Endothelial cell of umbilical vein (primary cell): ENCODE measurements at regions not wholly inside any gene's neighbourhood (a gene's known extent, or its start where the extent isn't known, plus 50 kb on each side); places are given as distances from the start of the nearest gene placed in this dataset.

Experiments
- BruUV-seq: library from RNA; stranded (reverse); fragments of 400-500 nt; replicated peaks from 2 replicates; lab custom pipeline; 2021; lab: Mats Ljungman, UMichigan
- CTCF ChIA-PET: fragments of 300-600, 350-600 bp; sonication (Branson Sonifier 250); formaldehyde crosslinking; loops from one replicate; lab custom pipeline; 2021; ENCODE audit warnings: antibody characterized with exemption, inconsistent platforms; lab: Charles Lee
- POLR2A ChIA-PET: fragments of 300-600, 350-600 bp; sonication (Branson Sonifier 250); formaldehyde crosslinking; loops from one replicate; lab custom pipeline; 2021; ENCODE audit warnings: antibody characterized with exemption, inconsistent platforms; lab: Charles Lee
- DNase-seq: peaks from one replicate; pipeline ENCODE4 v3.0.0-alpha.2; 2011; ENCODE audit warnings: low read depth, low spot score
- FAIRE-seq: peaks from 2 replicates; lab custom pipeline; 2011; peaks lifted over from hg19 to GRCh38; lab: Jason Lieb, UNC
- H2AFZ ChIP-seq: 2 replicates; pipeline ENCODE4 v1.6.0; 2012; ENCODE audit warnings: low read depth, low read length, control low read depth, inconsistent platforms
- H3K27ac ChIP-seq: 2 replicates; pipeline ENCODE4 v1.5.1; 2011; ENCODE audit warnings: low read depth, mild to moderate bottlenecking, control low read depth, low read length, moderate library complexity; ENCODE audit not compliant: insufficient read depth
- H3K27me3 ChIP-seq, 2 experiments: 2 replicates each; pipeline versions ENCODE4 v1.6.0 to v1.6.1; 2011; ENCODE audit warnings: low read length in 2 of 2, mixed read lengths in 1 of 2; ENCODE audit not compliant: control insufficient read depth in 2 of 2, insufficient read depth in 2 of 2
- H3K36me3 ChIP-seq, 2 experiments: 2 replicates in 1 of 2; 3 replicates in 1 of 2; pipeline ENCODE4 v1.5.1; 2011; ENCODE audit warnings: low read length in 2 of 2, mild to moderate bottlenecking in 1 of 2, moderate library complexity in 1 of 2; ENCODE audit not compliant: control insufficient read depth in 2 of 2, insufficient read depth in 2 of 2; ENCODE audit errors: extremely low read depth in 1 of 2
- H3K4me1 ChIP-seq: 3 replicates; pipeline ENCODE4 v1.5.1; 2011; ENCODE audit warnings: mild to moderate bottlenecking, low read length; ENCODE audit not compliant: control insufficient read depth, insufficient read depth; ENCODE audit errors: extremely low read depth
- H3K4me2 ChIP-seq: 2 replicates; pipeline ENCODE4 v1.6.1; 2011; ENCODE audit warnings: low read length, control low read depth, mixed read lengths; ENCODE audit not compliant: insufficient read depth
- H3K4me3 ChIP-seq, 3 experiments: fragments of 200-600 bp in 1 of 3; sonication (generic), shearing (Covaris generic) in 1 of 3; replicated peaks in 1 of 3; 2 replicates each; pipeline ENCODE4 v1.5.1; 2011 to 2016; ENCODE audit warnings: control low read depth in 3 of 3, low read length in 3 of 3, mild to moderate bottlenecking in 2 of 3, inconsistent platforms in 1 of 3, low read depth in 1 of 3, moderate library complexity in 1 of 3; ENCODE audit not compliant: insufficient read depth in 1 of 3
- H3K79me2 ChIP-seq: 2 replicates; pipeline ENCODE4 v1.6.0; 2012; ENCODE audit warnings: low read length, inconsistent platforms; ENCODE audit not compliant: control insufficient read depth, insufficient read depth
- H3K9ac ChIP-seq: replicated peaks from 2 replicates; pipeline ENCODE3; 2011; ENCODE audit warnings: low read length, control low read depth; ENCODE audit not compliant: insufficient read depth; ENCODE audit errors: extremely low read depth
- H3K9me1 ChIP-seq: replicated peaks from 3 replicates; pipeline ENCODE4 v1.6.0; 2011; ENCODE audit warnings: mild to moderate bottlenecking, low read length; ENCODE audit not compliant: control insufficient read depth, insufficient read depth; ENCODE audit errors: extremely low read depth
- H3K9me3 ChIP-seq: replicated peaks from 2 replicates; pipeline ENCODE4 v1.5.1; 2012; ENCODE audit warnings: low read length, inconsistent platforms; ENCODE audit not compliant: control insufficient read depth, insufficient read depth
- H4K20me1 ChIP-seq: replicated peaks from 2 replicates; pipeline ENCODE3; 2011; ENCODE audit warnings: mild to moderate bottlenecking, low read length; ENCODE audit not compliant: control insufficient read depth, insufficient read depth; ENCODE audit errors: extremely low read depth
- EZH2 ChIP-seq: IDR thresholded peaks from 2 replicates; pipeline ENCODE4 v1.6.1; 2012; ENCODE audit warnings: borderline replicate concordance, low read depth, mild to moderate bottlenecking, moderate library complexity, low read length, inconsistent platforms; ENCODE audit not compliant: severe bottlenecking
- FOS ChIP-seq: IDR thresholded peaks from 2 replicates; pipeline ENCODE4 v1.6.1; 2011; ENCODE audit warnings: mild to moderate bottlenecking, low read length, moderate library complexity, borderline replicate concordance; ENCODE audit not compliant: insufficient read depth
- GATA2 ChIP-seq: IDR thresholded peaks from 2 replicates; pipeline ENCODE4 v1.7.0; 2011; ENCODE audit warnings: low read depth, mild to moderate bottlenecking, moderate library complexity, mixed read lengths, low read length; ENCODE audit not compliant: insufficient read length, insufficient read depth
- JUN ChIP-seq: IDR thresholded peaks from 2 replicates; pipeline ENCODE4 v1.6.1; 2011; ENCODE audit warnings: borderline replicate concordance, low read depth; ENCODE audit not compliant: insufficient read length, insufficient read depth
- MYC ChIP-seq: IDR thresholded peaks from one replicate; pipeline ENCODE4 v1.6.1; 2011; ENCODE audit warnings: mild to moderate bottlenecking, low read depth, low read length
- POLR2A ChIP-seq: IDR thresholded peaks from 2 replicates; pipeline ENCODE4 v1.6.1; 2012; ENCODE audit warnings: low read depth, mild to moderate bottlenecking, control low read depth, low read length
- POLR2AphosphoS5 ChIP-seq: IDR thresholded peaks from 2 replicates; pipeline ENCODE4 v1.6.1; 2012; ENCODE audit warnings: low read depth, mild to moderate bottlenecking, control low read depth, low read length, moderate library complexity; ENCODE audit not compliant: insufficient read depth
- dilution Hi-C: fragments of 300-500 bp; cut with MboI; formaldehyde crosslinking; loops from one replicate; pipeline ENCODE4 v1.15.0; 2019; ENCODE audit warnings: low sequenced_read_pairs; ENCODE audit not compliant: extremely low pct_ligation_motif_present
- intact Hi-C: fragments of 100-400 bp; cut with micrococcal nuclease; formaldehyde crosslinking; loops from one replicate; pipeline ENCODE4 v1.10.0; 2022
- TF ChIP-seq, protein P1 (sequence below): IDR thresholded peaks from 2 replicates; pipeline ENCODE4 v1.6.1; 2011; ENCODE audit not compliant: insufficient read depth, insufficient read length
- TF ChIP-seq, protein P2 (sequence below), 2 donors: IDR thresholded peaks; 1 replicate in 1 of 2; 2 replicates in 1 of 2; pipeline ENCODE4 v1.5.1; 2011; ENCODE audit warnings: low read length in 2 of 2, mild to moderate bottlenecking in 2 of 2, moderate library complexity in 2 of 2, control low read depth in 1 of 2, inconsistent platforms in 1 of 2, low read depth in 1 of 2; ENCODE audit not compliant: insufficient read depth in 1 of 2; ENCODE audit errors: extremely low read depth in 1 of 2

DNA sequence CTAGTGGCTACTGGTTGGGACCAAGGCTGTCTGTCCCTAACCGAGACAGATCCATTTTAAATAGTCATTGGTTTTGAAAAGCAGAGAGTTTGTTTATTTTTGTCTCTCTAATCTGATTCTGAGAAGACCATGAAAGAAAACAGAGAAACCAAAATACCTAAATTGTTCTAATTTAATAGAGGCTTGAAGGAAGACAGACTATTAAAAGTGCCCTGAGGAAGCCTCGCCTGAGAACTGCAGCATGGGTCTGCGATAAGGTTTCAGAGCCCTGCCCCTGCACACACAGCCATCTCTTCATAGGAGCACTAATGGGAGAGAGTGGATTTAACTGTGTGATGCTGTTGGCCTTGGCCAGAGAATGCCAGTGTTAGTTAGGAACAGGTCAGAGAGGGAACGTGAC, 175.5 kb upstream of the SV2C start:
- no peak overlapping the region for H3K9ac ChIP-seq
- H3K79me2 ChIP-seq = no peaks in the 10 kb centered on the region
- intact Hi-C loops = no loop called here
- no peak for TF ChIP-seq JUN
- no peak for TF ChIP-seq MYC
- TF ChIP-seq POLR2A = no peak
- no peak for TF ChIP-seq GATA2
- TF ChIP-seq EZH2 = no peak
- no peak for TF ChIP-seq POLR2AphosphoS5
- TF ChIP-seq, protein P1, sequence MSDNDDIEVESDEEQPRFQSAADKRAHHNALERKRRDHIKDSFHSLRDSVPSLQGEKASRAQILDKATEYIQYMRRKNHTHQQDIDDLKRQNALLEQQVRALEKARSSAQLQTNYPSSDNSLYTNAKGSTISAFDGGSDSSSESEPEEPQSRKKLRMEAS = no peak
- TF ChIP-seq, protein P2, sequence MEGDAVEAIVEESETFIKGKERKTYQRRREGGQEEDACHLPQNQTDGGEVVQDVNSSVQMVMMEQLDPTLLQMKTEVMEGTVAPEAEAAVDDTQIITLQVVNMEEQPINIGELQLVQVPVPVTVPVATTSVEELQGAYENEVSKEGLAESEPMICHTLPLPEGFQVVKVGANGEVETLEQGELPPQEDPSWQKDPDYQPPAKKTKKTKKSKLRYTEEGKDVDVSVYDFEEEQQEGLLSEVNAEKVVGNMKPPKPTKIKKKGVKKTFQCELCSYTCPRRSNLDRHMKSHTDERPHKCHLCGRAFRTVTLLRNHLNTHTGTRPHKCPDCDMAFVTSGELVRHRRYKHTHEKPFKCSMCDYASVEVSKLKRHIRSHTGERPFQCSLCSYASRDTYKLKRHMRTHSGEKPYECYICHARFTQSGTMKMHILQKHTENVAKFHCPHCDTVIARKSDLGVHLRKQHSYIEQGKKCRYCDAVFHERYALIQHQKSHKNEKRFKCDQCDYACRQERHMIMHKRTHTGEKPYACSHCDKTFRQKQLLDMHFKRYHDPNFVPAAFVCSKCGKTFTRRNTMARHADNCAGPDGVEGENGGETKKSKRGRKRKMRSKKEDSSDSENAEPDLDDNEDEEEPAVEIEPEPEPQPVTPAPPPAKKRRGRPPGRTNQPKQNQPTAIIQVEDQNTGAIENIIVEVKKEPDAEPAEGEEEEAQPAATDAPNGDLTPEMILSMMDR (IDR thresholded peaks at IDR 0.05; ENCODE audit: extremely low read depth in 1 of 2, insufficient read depth in 1 of 2, low read depth in 1 of 2, low read length in 2 of 2) = no peak
- no peak for TF ChIP-seq FOS
- H3K27ac ChIP-seq = no peak overlapping the region
- DNase-seq (no peak), FAIRE-seq (no peak)
- H3K27me3 ChIP-seq = no peaks in the 10 kb centered on the region
- ChIA-PET POLR2A (no interaction called here), CTCF (no interaction called here)
- BruUV-seq = no TSS peak
- no peaks in the 10 kb centered on the region for H3K4me1 ChIP-seq
- H2AFZ ChIP-seq = no peak overlapping the region
- dilution Hi-C loops = no loop called here
- H4K20me1 ChIP-seq = no peaks in the 10 kb centered on the region
- no peak overlapping the region for H3K4me2 ChIP-seq
- H3K9me1 ChIP-seq = no peaks in the 10 kb centered on the region
- H3K36me3 ChIP-seq = no peaks in the 10 kb centered on the region
- no peak overlapping the region for H3K4me3 ChIP-seq
- H3K9me3 ChIP-seq = no peaks in the 10 kb centered on the region
